Gastroesophageal sphincter (tissue), 4 donors: ENCODE measurements at regions not wholly inside any gene's neighbourhood (a gene's known extent, or its start where the extent isn't known, plus 50 kb on each side); places are given as distances from the start of the nearest gene placed in this dataset.
"Not testable (repeated sequence)": the region's sequence is repeated elsewhere in the genome, so short reads cannot be mapped to it uniquely, and the experiment has no call there.

Source experiments
- ATAC-seq: fragments of 150-250 bp; one replicate; pipeline ENCODE4 v1.9.1; 2016; ENCODE audit warnings: mild to moderate bottlenecking, moderate library complexity
- H3K27ac ChIP-seq, 4 donors: fragments of 200-600 bp; sonication (generic) in 3 of 4; 1 replicate in 3 of 4; 2 replicates in 1 of 4; pipeline ENCODE4 v1.5.1; 2016 to 2019
- H3K27me3 ChIP-seq: fragments of 200-600 bp; sonication (generic); one replicate; pipeline ENCODE4 v1.5.1; 2019
- H3K36me3 ChIP-seq, 2 donors: fragments of 200-600 bp; sonication (generic); one replicate each; pipeline ENCODE4 v1.5.1; 2019; ENCODE audit warnings: control low read depth in 1 of 2
- H3K4me1 ChIP-seq, 3 donors: fragments of 200-600 bp; sonication (generic); 1 replicate in 2 of 3; 2 replicates in 1 of 3; pipeline ENCODE4 v1.5.1; 2016 to 2019; ENCODE audit warnings: control low read depth in 2 of 3
- H3K4me3 ChIP-seq, 2 donors: fragments of 200-600 bp; sonication (generic); one replicate each; pipeline ENCODE4 v1.5.1; 2019; ENCODE audit warnings: mild to moderate bottlenecking in 1 of 2, moderate library complexity in 1 of 2
- H3K9me3 ChIP-seq, 3 donors: fragments of 200-600 bp; sonication (generic); one replicate each; pipeline ENCODE4 v1.5.1; 2017 to 2019; ENCODE audit warnings: control low read depth in 2 of 3
- CTCF ChIP-seq, 4 experiments: fragments of 200-600 bp in 2 of 4; fragments of 450-650 bp in 2 of 4; sonication (generic) in 1 of 4; IDR thresholded peaks; one replicate each; pipeline ENCODE4 v1.5.1; 2017 to 2019; ENCODE audit warnings: antibody characterized with exemption in 4 of 4, mild to moderate bottlenecking in 2 of 4, moderate library complexity in 2 of 4
- EP300 ChIP-seq: sonication (generic); formaldehyde crosslinking; IDR thresholded peaks from one replicate; pipeline ENCODE4 v1.6.1; 2017; ENCODE audit warnings: antibody characterized with exemption, mild to moderate bottlenecking
- POLR2A ChIP-seq, 2 donors: fragments of 450-650 bp; IDR thresholded peaks; one replicate each; pipeline ENCODE4 v1.6.1; 2017; ENCODE audit warnings: antibody characterized with exemption in 2 of 2, mild to moderate bottlenecking in 2 of 2, moderate library complexity in 1 of 2
- POLR2AphosphoS5 ChIP-seq: sonication (generic); formaldehyde crosslinking; IDR thresholded peaks from one replicate; pipeline ENCODE4 v1.6.1; 2017; ENCODE audit warnings: antibody characterized with exemption
- WGBS, 2 donors: methylation state at CpG; one replicate each; pipeline ENCODE4 v1.1.5; 2018; ENCODE audit warnings: low coverage in 1 of 2; 5-methylcytosine and 5-hydroxymethylcytosine counted together

GRCh38 chr12:131385313-131386166 lies 325.4 kb upstream of the SFSWAP start:
- Histone ChIP-seq H3K27me3 (peaks cover 90% of the 10 kb centered on the region), H3K36me3 (no peaks in the 10 kb centered on the region), H3K9me3 (no peaks in the 10 kb centered on the region), H3K4me3 (no peak overlapping the region), H3K27ac (no peak overlapping the region), H3K4me1 (peaks cover 0 to 4% (median 0%) of the 10 kb centered on the region in 3 donors)
- TF ChIP-seq POLR2AphosphoS5 (no peak), POLR2A (IDR thresholded peaks at IDR 0.05) (no peak), CTCF (IDR thresholded peaks at IDR 0.05) (no peak), EP300 (no peak)
- WGBS, 2 donors, result 77 to 88% methylated on average over 4 of the region's 26 CpGs
- no peak for ATAC-seq

- ATAC-seq, result no peak
- no peaks in the 10 kb centered on the region for H3K9me3 ChIP-seq
- TF ChIP-seq EP300 (no peak), POLR2A (IDR thresholded peaks at IDR 0.05) (no peak), POLR2AphosphoS5 (no peak), CTCF (IDR thresholded peaks at IDR 0.05) (no peak)
- H3K36me3 ChIP-seq, result no peaks in the 10 kb centered on the region
- H3K4me1 ChIP-seq, result peaks cover 0 to 9% (median 0%) of the 10 kb centered on the region in 3 donors
- H3K4me3 ChIP-seq, result no peak overlapping the region
- no peak overlapping the region for H3K27ac ChIP-seq
- peaks cover 90% of the 10 kb centered on the region for H3K27me3 ChIP-seq
- WGBS, 2 donors, result 44% methylated on average over 3 of the region's 9 CpGs; no CpG with 5 or more reads in 1 of the 2 donors
These were observed 324.7 kb upstream of the SFSWAP start for GRCh38 chr12:131386167-131386521.

GRCh38 chr12:131386781-131387180 lies 324.1 kb upstream of the SFSWAP start:
- Histone ChIP-seq H3K4me3 (no peak overlapping the region), H3K27me3 (peaks cover 90% of the 10 kb centered on the region), H3K36me3 (no peaks in the 10 kb centered on the region), H3K4me1 (peaks cover 0 to 9% (median 0%) of the 10 kb centered on the region in 3 donors), H3K27ac (no peak overlapping the region), H3K9me3 (no peaks in the 10 kb centered on the region)
- TF ChIP-seq CTCF (IDR thresholded peaks at IDR 0.05), result no peak
- TF ChIP-seq POLR2A (IDR thresholded peaks at IDR 0.05), result no peak
- TF ChIP-seq POLR2AphosphoS5, result no peak
- TF ChIP-seq EP300, result no peak
- 56 to 59% methylated on average over 3 to 7 of the region's 11 CpGs for WGBS, 2 donors
- no peak for ATAC-seq

GRCh38 chr12:131387281-131388163 lies 323.4 kb upstream of the SFSWAP start:
- H3K9me3 ChIP-seq, result no peaks in the 10 kb centered on the region
- no peak for ATAC-seq
- TF ChIP-seq EP300, result no peak
- peaks cover 87% of the 10 kb centered on the region for H3K27me3 ChIP-seq
- peaks cover 0 to 9% (median 0%) of the 10 kb centered on the region in 3 donors for H3K4me1 ChIP-seq
- no peak overlapping the region for H3K27ac ChIP-seq
- 53 to 57% methylated on average over 2 to 6 of the region's 35 CpGs for WGBS, 2 donors
- H3K4me3 ChIP-seq, result no peak overlapping the region
- no peaks in the 10 kb centered on the region for H3K36me3 ChIP-seq

GRCh38 chr12:131388164-131389053 lies 322.5 kb upstream of the SFSWAP start:
- whole genome bisulfite sequencing, 2 donors, result 40% methylated on average over 1 of the region's 10 CpGs; no CpG with 5 or more reads in 1 of the 2 donors
- not testable (repeated sequence) for ATAC-seq
- H3K27me3 ChIP-seq, result peaks cover 80% of the 10 kb centered on the region

More at GRCh38 chr12:131388164-131389053, 322.5 kb upstream of the SFSWAP start:
- not testable (repeated sequence) for H3K9me3 ChIP-seq, H3K4me3 ChIP-seq, H3K36me3 ChIP-seq, H3K4me1 ChIP-seq, H3K27ac ChIP-seq
